GM21447 (cell line): ENCODE measurements at regions not wholly inside any gene's neighbourhood (a gene's known extent, or its start where the extent isn't known, plus 50 kb on each side); places are given as distances from the start of the nearest gene placed in this dataset.
"Not testable (repeated sequence)": the region's sequence is repeated elsewhere in the genome, so short reads cannot be mapped to it uniquely, and the experiment has no call there.

ENCODE experiments used
- ATAC-seq: cut with Tn5 transposase; IDR thresholded peaks from one replicate; pipeline ENCODE4 v1.9.1; 2021; ENCODE audit not compliant: unreplicated experiment

DNA sequence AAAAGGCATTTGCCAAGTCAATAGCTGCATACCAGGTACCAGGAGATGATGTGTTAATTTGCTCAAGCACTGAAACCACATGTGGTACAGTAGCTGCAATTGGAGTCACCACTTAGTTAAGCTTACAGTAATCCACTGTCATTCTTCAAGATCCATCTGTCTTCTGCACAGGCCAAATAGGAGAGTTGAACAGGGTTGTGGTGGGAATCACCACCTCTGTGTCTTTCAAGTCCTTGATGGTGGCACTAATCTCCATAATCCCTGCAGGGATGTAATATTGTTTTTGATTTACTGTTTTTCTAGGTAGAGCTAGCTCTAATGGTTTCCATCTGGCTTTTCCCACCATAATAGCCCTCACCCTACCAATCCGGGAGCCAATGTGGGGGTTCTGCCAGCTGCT is 91.9 kb downstream of the FCRL5 start:
- ATAC-seq: no peak

DNA sequence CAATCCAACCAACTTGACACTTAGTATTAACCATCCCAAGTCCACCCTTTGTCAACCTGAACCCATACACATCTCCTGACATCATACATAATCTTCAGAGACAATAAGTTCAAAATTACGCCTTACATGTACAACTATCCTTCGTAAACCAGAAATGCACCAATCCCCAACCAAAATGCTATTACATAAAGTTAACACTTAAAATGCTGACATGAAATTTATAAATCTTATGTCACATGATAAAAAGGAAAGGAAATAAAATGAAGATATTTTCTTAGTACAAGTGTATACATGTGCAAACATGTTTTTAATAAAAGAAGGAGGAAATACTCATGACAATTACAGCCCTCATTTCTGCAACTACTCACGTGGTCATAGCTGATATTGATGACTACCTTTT is 95.0 kb downstream of the FCRL5 start:
- ATAC-seq: no peak

DNA sequence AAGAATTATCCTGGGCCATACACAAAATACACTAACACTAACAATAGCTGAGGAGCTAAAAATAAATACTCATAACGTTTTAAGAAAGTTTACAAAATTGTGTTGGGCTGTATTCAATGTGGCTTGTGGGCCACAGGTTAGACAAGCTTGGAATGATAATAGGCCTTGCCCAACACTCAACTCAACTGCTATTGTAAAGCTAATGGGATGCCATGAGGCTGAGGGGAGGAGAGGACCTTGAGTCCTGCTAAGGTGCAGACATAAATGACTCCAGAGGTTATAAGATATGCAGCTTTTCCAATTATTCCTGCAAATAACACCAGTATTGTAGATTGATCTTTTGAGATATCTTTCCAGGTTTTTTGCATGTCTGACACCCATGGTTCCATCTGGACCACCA is 97.0 kb downstream of the FCRL5 start:
- ATAC-seq: no peak

DNA sequence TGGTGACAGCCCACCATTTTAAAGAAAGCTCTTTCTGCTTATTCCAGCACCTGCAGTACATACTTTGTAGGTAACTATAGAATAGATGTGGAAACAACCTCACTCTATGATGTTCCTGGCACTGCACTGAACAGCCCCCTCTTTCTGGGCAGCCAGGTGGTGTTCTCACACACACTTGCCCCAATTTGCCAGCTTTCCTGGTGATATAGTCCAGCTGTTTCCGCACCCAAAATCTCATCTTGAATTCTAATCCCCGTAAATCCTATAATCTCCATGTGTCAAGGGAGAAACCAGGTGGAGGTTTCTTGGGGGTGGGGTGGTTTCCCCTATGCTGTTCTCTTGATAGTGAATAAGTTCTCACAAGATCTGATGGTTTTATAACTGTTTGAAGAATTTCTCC is 102.2 kb downstream of the FCRL5 start:
- ATAC-seq: no peak

DNA sequence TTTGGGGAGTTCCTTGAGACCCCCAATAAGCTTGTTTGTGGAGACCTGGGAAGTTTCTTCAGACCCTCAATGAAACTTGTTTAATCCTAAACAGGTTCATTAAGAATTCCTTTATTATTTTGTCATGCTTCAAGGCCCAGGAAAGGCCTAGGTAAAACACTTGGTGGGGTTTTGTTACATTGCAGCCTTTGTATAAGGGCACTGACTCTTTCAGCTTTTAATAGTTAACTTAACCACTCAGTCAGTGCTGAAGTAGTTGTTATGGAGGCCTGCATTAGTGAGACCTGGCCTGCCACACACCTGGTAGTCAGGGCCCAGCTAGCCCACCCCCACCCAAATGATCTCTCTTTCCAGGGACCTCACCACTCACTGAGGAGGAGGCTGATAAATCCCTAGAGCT is 103.7 kb downstream of the FCRL5 start:
- ATAC-seq: no peak

DNA sequence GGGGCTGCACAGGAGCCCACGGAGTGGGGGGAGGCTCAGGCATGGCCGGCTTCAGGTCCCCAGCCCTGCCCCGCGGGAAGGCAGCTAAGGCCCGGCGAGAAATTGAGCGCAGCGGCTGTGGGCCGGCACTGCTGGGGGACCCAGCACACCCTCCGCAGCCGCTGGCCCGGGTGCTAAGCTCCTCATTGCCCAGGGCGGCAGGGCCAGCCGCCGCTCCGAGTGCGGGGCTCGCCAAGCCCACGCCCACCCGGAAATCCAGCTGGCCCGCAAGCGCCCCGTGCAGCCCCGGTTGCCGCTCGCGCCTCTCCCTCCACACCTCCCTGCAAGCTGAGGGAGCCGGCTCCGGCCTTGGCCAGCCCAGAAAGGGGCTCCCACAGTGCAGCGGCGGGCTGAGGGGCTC is 106.0 kb downstream of the FCRL5 start:
- ATAC-seq: not testable (repeated sequence)

DNA sequence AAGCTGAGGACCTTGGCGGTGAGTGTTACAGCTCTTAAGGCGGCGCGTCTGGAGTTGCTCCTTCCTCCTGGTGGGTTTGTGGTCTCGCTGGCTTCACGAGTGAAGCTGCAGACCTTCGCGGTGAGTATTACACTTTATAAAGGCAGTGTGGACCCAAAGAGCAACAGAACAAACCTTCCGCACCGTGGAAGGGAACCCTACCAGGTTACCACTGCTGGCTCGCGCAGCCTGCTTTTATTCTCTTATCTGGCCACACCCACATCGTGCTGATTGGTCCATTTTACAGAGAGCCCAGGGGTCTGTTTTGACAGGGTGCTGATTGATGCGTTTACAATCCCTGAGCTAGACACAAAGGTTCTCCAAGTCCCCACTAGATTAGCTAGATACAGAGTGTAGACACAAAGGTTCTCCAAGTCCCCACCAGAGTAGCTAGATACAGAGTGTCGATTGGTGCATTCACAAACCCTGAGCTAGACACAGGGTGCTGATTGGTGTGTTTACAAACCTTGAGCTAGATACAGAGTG is 106.6 kb downstream of the FCRL5 start:
- not testable (repeated sequence) for ATAC-seq

DNA sequence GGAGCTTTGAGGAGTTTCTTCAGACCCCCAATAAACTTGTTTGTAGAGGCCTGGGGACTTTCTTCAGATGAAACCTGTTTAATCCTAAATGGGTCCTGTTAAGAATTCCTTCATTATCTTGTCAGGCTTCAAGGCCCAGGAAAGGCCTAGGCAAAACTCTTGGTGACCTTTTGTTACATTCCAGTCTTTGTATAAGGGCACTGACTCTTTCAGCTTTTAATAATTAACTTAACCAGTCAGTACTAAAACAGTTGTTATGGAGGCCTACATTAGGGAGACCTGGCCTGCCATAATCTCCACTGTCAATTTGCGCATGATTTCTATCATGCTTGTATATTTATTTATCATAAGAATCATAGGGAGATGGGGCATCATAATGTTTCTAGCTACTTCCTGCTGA is 110.2 kb downstream of the FCRL5 start:
- ATAC-seq: no peak

DNA sequence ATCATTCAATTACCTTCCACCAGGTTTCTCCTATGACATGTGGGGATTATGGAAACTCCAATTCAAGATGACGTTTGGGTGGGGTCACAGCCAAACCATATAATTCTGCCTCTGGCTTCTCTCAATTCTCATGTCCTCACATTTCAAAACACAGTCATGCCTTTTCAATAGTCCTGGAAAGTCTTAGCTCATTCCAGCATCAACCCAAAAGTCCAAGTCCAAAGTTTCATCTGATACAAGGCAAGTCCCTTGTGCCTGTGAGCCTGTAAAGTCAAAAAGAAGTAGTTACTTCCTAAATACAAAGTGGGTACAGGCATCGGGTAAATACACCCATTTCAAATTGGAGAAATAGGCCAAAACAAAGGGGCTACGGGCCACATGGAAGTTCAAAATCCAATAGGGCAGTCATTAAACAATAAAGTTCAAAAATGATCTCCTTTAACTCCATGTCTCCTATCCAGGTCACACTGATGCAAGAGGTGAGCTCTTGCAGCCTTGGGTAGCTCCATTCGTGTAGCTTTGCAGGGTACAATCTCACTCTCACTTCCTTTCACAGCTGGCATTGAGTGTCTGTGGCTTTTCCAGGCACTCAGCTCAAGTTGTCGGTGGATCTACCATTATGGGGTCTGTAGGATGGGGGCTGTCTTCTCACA is 112.9 kb downstream of the FCRL5 start:
- no peak for ATAC-seq

DNA sequence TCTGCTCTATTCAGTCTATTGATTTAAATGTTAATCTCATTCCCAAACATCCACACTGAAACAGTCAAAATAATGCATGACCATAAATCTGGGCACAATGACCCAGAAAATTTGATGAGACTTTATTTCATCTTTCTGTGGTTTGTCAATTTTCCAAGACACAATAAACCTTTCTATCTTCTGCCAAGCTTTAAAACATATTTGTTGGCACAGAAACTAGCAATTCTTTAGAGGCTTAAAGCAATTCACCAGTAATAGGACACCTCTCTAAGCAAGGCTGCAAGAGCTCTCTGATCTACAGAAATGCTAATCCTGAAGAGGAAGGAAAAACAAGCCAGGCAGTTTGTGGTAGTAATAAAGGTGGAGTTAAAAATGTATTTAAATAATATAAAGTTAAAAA is 113.7 kb downstream of the FCRL5 start:
- ATAC-seq: no peak

DNA sequence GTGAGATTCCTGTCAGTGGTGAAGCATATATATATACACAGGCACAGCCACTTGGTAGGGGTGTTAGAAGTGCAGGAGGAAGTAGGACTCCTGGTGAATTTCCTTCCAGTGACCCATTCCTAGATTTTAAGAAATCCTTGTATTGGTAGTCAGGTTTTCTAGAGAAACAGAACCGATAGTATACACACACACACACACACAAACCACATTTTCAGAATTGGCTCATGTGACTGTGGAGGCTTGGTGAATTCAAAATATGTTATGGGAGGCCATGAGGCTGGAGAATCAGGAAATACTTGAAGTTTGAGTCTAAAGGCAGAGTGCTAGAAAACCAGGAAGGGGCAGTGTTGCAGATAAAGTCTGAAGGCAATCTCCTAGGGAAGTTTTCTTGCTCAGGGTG is 114.2 kb downstream of the FCRL5 start:
- ATAC-seq: no peak

DNA sequence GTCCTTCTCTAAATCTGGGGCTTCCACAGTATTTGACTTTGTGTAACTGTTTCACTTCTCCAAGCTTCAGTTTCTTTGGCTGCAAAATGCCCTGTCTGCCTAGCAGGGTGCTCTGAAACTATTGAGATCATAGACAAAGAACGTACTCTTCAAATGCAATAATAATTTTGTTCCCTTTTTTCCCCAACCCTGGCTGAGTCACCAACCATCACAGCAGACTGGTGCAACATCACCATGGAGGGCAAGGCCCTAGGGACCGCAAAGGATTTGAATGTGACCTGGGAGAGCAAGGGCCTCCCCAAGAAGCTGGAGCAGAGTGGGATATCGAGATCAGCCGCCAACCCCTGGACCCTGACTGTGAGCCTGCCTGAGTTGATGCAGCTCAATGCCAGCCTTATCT is 115.0 kb downstream of the FCRL5 start:
- no peak for ATAC-seq

DNA sequence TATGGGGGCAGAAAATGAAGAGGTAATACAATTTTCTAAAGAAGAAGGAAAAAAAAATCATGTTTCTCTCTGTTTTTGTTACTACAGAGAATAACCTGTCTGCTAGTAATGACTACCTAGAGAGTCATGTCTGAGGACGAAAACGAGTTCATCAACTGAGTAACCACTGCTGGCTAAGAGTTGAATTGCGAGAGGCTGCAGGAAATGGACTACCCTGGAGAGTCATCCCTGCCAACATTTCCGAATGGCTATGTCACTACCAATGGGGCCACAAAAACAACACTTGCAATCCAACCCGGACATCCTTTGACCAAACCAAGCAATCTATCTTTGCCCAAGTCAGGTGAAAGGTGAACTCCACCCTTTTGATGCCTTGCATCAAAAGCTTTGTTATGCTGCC is 120.6 kb downstream of the FCRL5 start:
- no peak for ATAC-seq

DNA sequence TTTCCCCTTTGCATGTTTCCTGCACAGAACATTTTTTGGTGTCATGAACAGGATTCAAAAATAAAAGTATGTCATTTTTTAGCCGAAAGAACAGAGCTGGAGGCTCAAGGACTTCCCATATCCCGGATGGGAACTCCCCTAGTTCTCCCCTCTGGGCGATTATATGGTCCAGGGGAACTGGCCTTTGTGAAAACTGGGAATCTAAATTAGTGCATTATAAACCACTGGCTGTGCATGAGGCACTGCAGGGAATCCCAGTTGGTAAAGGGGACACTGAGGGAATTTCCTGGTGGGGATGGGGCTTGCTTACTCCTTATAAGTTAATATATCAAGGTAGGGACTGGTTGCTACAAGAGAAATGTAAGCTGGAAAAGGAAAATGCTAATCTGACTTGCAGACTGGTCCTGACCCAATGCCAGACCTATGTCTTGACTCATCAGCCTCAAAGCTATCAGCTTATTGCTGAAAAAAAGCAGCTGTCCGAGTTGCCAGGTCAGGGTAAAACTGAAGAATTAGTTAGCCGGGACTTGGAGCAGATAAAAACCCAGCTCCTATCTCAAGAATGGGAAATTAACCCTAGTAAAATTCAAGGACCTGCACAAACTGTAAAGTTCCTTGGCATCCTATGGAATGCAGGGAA is 122.6 kb downstream of the FCRL5 start:
- no peak for ATAC-seq

DNA sequence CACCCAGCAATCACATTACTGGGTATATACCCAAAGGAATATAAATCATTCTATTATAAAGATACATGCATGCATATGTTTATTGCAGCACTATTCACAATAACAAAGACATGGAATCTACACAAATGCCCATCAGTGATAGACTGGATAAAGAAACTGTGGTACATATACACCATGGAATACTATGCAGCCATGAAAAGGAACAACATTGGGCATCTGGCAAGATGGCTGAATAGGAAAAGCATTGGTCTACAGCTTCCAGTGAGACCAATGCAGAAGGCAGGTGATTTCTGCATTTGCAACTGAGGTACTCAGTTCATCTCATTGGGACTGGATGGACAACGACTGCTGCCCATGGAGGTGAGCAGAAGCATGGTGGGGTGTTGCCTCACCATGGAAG is 128.6 kb downstream of the FCRL5 start:
- ATAC-seq: not testable (repeated sequence)

DNA sequence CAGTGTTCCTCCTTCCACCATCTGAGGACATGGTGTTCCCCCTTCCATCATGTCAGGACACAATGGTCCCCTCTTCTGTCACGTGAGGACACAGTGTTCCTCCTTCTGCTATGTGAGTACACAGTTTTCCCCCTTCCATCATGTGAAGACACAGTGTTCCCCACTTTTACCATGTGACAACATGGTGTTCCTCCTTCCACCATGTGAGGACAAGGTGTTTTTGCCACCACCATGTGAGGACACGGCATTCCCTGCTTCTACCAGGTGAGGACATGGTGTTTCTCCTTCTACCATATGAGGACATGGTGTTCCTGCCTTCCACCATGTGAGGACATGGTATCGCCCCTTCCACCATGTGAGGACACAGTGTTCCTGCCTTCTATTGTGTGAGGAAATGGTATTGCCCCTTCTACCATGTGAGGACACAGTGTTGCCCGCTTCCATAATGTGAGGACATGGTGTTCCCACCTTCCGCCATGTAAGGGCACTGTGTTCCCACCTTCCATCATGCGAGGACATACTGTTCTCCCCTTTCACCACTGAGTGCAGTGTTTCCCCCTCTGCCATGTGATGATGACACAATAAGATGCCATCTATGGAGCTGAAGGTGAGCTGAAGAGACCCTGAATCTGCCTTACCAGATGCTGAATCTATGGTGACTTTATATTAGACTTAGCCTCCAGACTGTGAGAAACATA is 132.3 kb downstream of the FCRL5 start:
- no peak for ATAC-seq

DNA sequence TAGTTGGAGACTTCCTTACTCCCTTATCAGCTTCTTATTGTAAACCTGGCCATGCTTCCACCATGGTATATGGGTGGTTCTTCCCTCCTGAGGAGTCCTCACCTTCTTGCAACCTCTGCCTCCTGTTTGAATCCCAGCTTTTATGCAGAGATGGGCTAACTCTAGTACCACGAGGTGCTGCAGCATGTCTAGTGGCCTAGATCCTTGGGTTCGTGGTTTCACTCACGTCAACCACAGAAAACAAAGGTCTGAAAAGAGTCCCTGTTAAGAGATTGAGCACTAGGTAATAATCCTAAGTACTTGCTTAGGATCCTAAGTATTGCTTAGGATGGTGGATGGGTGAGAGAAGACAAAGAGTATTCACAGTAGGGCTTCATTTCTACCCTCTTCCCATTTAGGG is 133.7 kb downstream of the FCRL5 start:
- no peak for ATAC-seq

DNA sequence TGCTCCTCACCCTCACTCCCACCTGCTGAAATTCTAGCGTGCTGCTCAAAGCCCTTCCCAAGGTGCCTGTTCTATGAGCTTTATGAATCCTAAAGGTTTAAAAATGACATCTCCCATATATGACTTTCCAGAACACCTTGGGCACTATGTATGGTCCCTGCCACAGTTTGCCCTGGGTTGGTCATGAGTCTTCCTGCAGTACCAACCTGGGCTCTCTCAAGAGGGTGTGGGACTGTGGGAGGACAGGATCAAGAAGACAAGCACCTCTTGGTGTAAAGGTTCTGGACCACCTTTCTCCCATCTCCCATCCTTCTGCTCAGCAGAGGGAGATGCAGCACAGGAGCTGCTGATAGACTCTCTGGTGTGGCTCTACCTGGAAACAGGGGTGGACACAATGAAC is 134.1 kb downstream of the FCRL5 start:
- no peak for ATAC-seq

DNA sequence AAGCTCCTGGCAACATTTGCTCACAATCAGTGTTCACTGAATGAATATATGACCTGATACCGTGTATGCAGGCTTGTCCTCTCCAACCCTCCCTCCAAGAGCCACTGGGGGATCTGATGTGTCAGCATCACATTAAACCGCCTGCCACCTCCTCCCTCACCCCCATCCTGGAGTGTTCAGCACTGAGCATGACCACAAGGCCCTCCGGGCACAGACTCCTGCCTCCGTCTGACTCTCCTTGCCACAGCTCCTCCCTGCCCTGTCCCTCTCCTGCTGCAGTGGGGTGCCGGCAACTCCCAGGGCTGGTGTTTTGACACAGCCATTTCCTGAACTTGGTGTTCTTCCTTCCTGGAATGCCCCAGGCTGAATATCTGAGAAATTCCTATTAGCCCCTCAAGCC is 136.7 kb downstream of the FCRL5 start:
- no peak for ATAC-seq

DNA sequence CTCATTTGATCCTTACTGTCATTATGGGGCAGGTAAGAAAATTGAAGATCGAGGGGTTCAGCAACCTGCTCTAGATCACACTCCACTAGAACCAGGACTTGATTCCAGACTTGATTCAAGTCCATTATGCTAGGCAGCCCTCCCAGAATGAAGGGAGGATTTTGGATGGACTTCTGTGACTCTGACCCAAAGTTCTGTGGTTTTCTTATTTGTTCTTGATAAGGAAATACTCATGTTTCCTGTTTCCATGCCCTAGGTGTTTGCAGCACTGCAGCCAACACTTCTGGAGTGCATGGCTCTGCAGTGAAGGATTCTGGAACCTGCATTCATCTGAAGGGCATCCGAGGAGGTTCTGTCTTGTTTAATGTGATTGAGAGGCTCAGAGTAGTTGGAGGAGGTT is 140.0 kb downstream of the FCRL5 start:
- ATAC-seq: no peak

DNA sequence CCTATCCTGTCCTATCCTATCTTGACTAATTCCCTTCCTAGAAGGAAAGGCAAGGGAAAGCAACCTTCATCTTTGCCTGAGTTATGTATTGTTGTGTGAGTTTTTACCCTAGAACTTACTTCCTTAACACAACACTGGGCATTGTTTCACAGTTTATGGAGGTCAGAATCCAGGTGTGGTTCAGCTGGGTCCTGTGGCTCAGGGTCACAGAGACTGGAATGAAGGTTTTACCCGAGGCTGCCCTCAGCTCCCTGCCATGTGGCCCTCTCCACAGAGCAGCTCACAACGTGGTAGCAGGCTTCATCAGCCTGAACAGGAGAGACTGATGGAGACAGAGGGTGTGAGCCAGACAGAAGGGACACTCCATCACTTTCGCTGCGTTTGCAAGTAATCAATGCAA is 140.5 kb downstream of the FCRL5 start:
- ATAC-seq: no peak

DNA sequence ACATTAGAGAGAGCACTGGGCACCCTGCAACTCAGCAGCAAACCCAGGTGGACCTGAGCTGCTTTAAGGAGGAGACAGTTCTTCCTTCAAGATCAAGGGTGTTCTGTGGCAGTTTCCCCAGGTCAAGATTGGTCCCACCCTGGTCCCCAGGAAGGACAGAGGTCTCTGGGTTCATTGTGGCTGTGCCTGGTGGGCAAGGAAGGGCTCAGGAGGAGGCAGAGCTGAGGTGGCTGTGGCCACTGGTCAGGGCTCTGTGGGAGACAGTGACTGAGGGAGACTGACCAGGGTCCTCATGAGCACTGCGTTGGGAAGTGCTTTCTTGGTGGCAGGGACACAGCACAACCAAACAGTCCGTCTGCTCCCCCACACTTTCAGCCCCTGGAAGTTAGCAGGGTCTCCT is 141.3 kb downstream of the FCRL5 start:
- no peak for ATAC-seq
